Thymus (tissue), 11 donors: ENCODE measurements at regions not wholly inside any gene's neighbourhood (a gene's known extent, or its start where the extent isn't known, plus 50 kb on each side); places are given as distances from the start of the nearest gene placed in this dataset.
"Not testable (repeated sequence)": the region's sequence is repeated elsewhere in the genome, so short reads cannot be mapped to it uniquely, and the experiment has no call there.

Source experiments
- DNase-seq, 9 donors: peaks; one replicate each; pipeline ENCODE4 v3.0.0-alpha.2; 2013; ENCODE audit warnings: low spot score in 9 of 9, low read depth in 6 of 9, missing footprints in 1 of 9
- H3K27ac ChIP-seq, 2 donors: one replicate each; pipeline ENCODE4 v1.5.1; 2013; ENCODE audit warnings: control low read depth in 1 of 2, low read depth in 1 of 2, low read length in 1 of 2, mild to moderate bottlenecking in 1 of 2, moderate library complexity in 1 of 2
- H3K27me3 ChIP-seq, 2 donors: one replicate each; pipeline ENCODE4 v1.5.1; 2013; ENCODE audit warnings: low read length in 1 of 2; ENCODE audit not compliant: control insufficient read depth in 2 of 2, insufficient read depth in 1 of 2
- H3K36me3 ChIP-seq, 2 donors: one replicate each; pipeline ENCODE4 v1.5.1; 2013; ENCODE audit warnings: low read length in 1 of 2, mild to moderate bottlenecking in 1 of 2, moderate library complexity in 1 of 2; ENCODE audit not compliant: control insufficient read depth in 2 of 2, insufficient read depth in 2 of 2
- H3K4me1 ChIP-seq, 2 donors: one replicate each; pipeline ENCODE4 v1.5.1; 2013; ENCODE audit warnings: low read length in 2 of 2; ENCODE audit not compliant: control insufficient read depth in 2 of 2, insufficient read depth in 2 of 2
- H3K4me3 ChIP-seq, 2 donors: one replicate each; pipeline ENCODE4 v1.5.1; 2013; ENCODE audit warnings: low read length in 2 of 2, control low read depth in 1 of 2, mild to moderate bottlenecking in 1 of 2
- H3K9me3 ChIP-seq, 2 donors: one replicate each; pipeline ENCODE4 v1.5.1; 2013; ENCODE audit warnings: low read length in 1 of 2, mild to moderate bottlenecking in 1 of 2; ENCODE audit not compliant: control insufficient read depth in 2 of 2, insufficient read depth in 1 of 2
- WGBS: extraction: QIAGEN DNeasy Blood & Tissue Kit; methylation state at CpG from one replicate; pipeline ENCODE4 v1.1.7; 2013; 5-methylcytosine and 5-hydroxymethylcytosine counted together
- donor health status: healthy.

GRCh38 chr2:95699201-95700184 lies 107.7 kb downstream of the TRIM43 start:
- not testable (repeated sequence) for H3K27ac ChIP-seq, H3K4me3 ChIP-seq, H3K9me3 ChIP-seq, DNase-seq, H3K36me3 ChIP-seq, H3K4me1 ChIP-seq, H3K27me3 ChIP-seq
- 92% methylated on average over 5 of the region's 5 CpGs for WGBS

- Histone ChIP-seq H3K4me3 (no peak overlapping the region), H3K36me3 (no peaks in the 10 kb centered on the region), H3K27me3 (no peaks in the 10 kb centered on the region), H3K27ac (no peak overlapping the region), H3K4me1 (no peaks in the 10 kb centered on the region), H3K9me3 (no peaks in the 10 kb centered on the region)
- WGBS = 32% methylated on average over 4 of the region's 4 CpGs
- DNase-seq = no peak
These were observed 108.7 kb downstream of the TRIM43 start for GRCh38 chr2:95700519-95700918.

GRCh38 chr2:95702471-95702870 lies 110.7 kb downstream of the TRIM43 start:
- no peak overlapping the region for H3K4me3 ChIP-seq
- DNase-seq = no peak
- 98% methylated on average over 7 of the region's 7 CpGs for WGBS
- H3K27ac ChIP-seq = no peak overlapping the region
- no peaks in the 10 kb centered on the region for H3K27me3 ChIP-seq
- H3K4me1 ChIP-seq = no peaks in the 10 kb centered on the region
- no peaks in the 10 kb centered on the region for H3K36me3 ChIP-seq
- H3K9me3 ChIP-seq = no peaks in the 10 kb centered on the region

GRCh38 chr2:95707161-95707560 lies 115.4 kb downstream of the TRIM43 start:
- 97% methylated on average over 2 of the region's 2 CpGs for WGBS
- H3K36me3 ChIP-seq, H3K9me3 ChIP-seq, H3K27me3 ChIP-seq, H3K4me1 ChIP-seq, DNase-seq, H3K27ac ChIP-seq, H3K4me3 ChIP-seq: not testable (repeated sequence)

GRCh38 chr2:95707837-95708236 lies 116.0 kb downstream of the TRIM43 start:
- no peak for DNase-seq

GRCh38 chr2:95709831-95710230 lies 118.0 kb downstream of the TRIM43 start:
- no peaks in the 10 kb centered on the region for H3K27me3 ChIP-seq
- H3K36me3 ChIP-seq = no peaks in the 10 kb centered on the region
- H3K4me3 ChIP-seq = no peak overlapping the region
- H3K4me1 ChIP-seq = no peaks in the 10 kb centered on the region
- H3K9me3 ChIP-seq = no peaks in the 10 kb centered on the region
- no peak for DNase-seq
- H3K27ac ChIP-seq = no peak overlapping the region

More at GRCh38 chr2:95707837-95708236, 116.0 kb downstream of the TRIM43 start:
- H3K4me3 ChIP-seq = no peak overlapping the region
- no peaks in the 10 kb centered on the region for H3K27me3 ChIP-seq
- H3K9me3 ChIP-seq = no peaks in the 10 kb centered on the region
- no peak overlapping the region for H3K27ac ChIP-seq
- no peaks in the 10 kb centered on the region for H3K36me3 ChIP-seq
- 96% methylated on average over 5 of the region's 5 CpGs for WGBS
- no peaks in the 10 kb centered on the region for H3K4me1 ChIP-seq

- not testable (repeated sequence) for H3K27me3 ChIP-seq, DNase-seq, H3K36me3 ChIP-seq, H3K27ac ChIP-seq, H3K9me3 ChIP-seq, H3K4me1 ChIP-seq, H3K4me3 ChIP-seq
- WGBS = 81% methylated on average over 11 of the region's 11 CpGs
These were observed 121.8 kb downstream of the TRIM43 start for GRCh38 chr2:95713470-95714177.

GRCh38 chr2:95714398-95714797 lies 122.6 kb downstream of the TRIM43 start:
- WGBS = 93% methylated on average over 1 of the region's 1 CpG
- not testable (repeated sequence) for H3K27ac ChIP-seq, H3K36me3 ChIP-seq, H3K4me3 ChIP-seq, H3K27me3 ChIP-seq, H3K9me3 ChIP-seq, H3K4me1 ChIP-seq, DNase-seq

- no peaks in the 10 kb centered on the region for H3K36me3 ChIP-seq
- WGBS = over 99% methylated on average over 8 of the region's 8 CpGs
- no peak overlapping the region for H3K27ac ChIP-seq
- H3K4me3 ChIP-seq = no peak overlapping the region
- peaks cover 0 to 3% of the 10 kb centered on the region in 2 donors for H3K9me3 ChIP-seq
- H3K27me3 ChIP-seq = no peaks in the 10 kb centered on the region
- DNase-seq = no peak
- H3K4me1 ChIP-seq = no peaks in the 10 kb centered on the region
These were observed 127.8 kb downstream of the TRIM43 start for GRCh38 chr2:95719473-95720060.
